ENCODE measurements at regions not wholly inside any gene's neighbourhood (a gene's known extent, or its start where the extent isn't known, plus 50 kb on each side); places are given as distances from the start of the nearest gene placed in this dataset.

DNA sequence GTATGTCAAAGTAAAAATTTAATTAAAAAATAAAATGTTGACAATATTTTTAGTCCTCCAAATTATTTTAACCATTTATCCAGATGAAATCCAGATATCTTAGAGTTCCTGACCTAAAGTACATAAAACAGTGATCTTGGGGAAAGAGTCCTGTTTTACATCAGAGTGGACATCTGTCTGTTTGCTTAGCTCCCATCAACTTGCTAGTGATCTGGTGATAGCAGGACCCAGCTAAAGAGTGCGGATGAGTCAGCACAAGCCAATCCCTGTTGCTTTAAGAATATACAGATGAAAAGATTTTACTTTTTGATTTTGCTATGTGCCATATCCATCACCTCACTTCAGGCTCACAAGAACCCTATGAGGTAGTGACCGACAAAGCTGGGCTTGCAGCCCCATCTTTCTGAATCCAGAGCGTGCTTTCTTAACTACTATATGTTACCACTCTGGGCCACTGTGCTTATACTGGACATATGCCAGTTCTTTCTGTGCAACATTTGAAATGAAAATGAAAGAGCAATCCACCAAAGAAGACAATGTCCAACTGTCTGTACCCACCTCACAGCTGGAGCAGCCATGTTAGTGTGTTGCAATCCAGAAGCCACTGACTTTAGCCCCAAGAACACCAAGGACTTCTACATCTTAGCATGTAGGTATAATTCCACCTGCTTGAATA, 167.6 kb upstream of the SESN3 start:
- no peak overlapping the region for H3K9ac ChIP-seq (replicated peaks; ENCODE audit: extremely low read depth, insufficient read depth, low read length)
- dilution Hi-C loops (cut with MboI; ENCODE audit: extremely low pct_ligation_motif_present, low sequenced_read_pairs) (no loop called here), intact Hi-C loops (cut with micrococcal nuclease) (no loop called here)
- H3K9me3 ChIP-seq (replicated peaks; ENCODE audit: control insufficient read depth, insufficient read depth, low read length): no peaks in the 10 kb centered on the region
- H3K4me1 ChIP-seq (ENCODE audit: control insufficient read depth, extremely low read depth, insufficient read depth, low read length): no peaks in the 10 kb centered on the region
- H3K79me2 ChIP-seq (ENCODE audit: control insufficient read depth, insufficient read depth, low read length): no peaks in the 10 kb centered on the region
- H3K27ac ChIP-seq (ENCODE audit: insufficient read depth, low read depth, low read length): no peak overlapping the region
- DNase-seq (ENCODE audit: low read depth, low spot score): no peak
- no peak overlapping the region for H3K4me2 ChIP-seq (ENCODE audit: insufficient read depth, low read length)
- H3K36me3 ChIP-seq (ENCODE audit: control insufficient read depth in 2 of 2, extremely low read depth in 1 of 2, insufficient read depth in 2 of 2, low read length in 2 of 2): no peaks in the 10 kb centered on the region
- ChIA-PET POLR2A (no interaction called here), CTCF (no interaction called here)
- H2AFZ ChIP-seq (ENCODE audit: low read depth, low read length): no peak overlapping the region
- H3K9me1 ChIP-seq (replicated peaks; ENCODE audit: control insufficient read depth, extremely low read depth, insufficient read depth, low read length): no peaks in the 10 kb centered on the region
- no peaks in the 10 kb centered on the region for H4K20me1 ChIP-seq (replicated peaks; ENCODE audit: control insufficient read depth, extremely low read depth, insufficient read depth, low read length)
- no peak overlapping the region for H3K4me3 ChIP-seq (replicated peaks in 1 of 3; ENCODE audit: insufficient read depth in 1 of 3, low read depth in 1 of 3, low read length in 3 of 3)
- no peak for TF ChIP-seq EZH2 (IDR thresholded peaks at IDR 0.05; ENCODE audit: borderline replicate concordance, low read depth, low read length, severe bottlenecking)
- no peak for TF ChIP-seq JUN (IDR thresholded peaks at IDR 0.05; ENCODE audit: borderline replicate concordance, insufficient read depth, insufficient read length, low read depth)
- TF ChIP-seq MAX (IDR thresholded peaks at IDR 0.05; ENCODE audit: insufficient read depth, insufficient read length): no peak
- no peak for TF ChIP-seq POLR2AphosphoS5 (IDR thresholded peaks at IDR 0.05; ENCODE audit: insufficient read depth, low read depth, low read length)
- no peaks in the 10 kb centered on the region for H3K27me3 ChIP-seq (ENCODE audit: control insufficient read depth in 2 of 2, insufficient read depth in 2 of 2, low read length in 2 of 2)
- no TSS peak for BruUV-seq (replicated peaks)
- FAIRE-seq: no peak

DNA sequence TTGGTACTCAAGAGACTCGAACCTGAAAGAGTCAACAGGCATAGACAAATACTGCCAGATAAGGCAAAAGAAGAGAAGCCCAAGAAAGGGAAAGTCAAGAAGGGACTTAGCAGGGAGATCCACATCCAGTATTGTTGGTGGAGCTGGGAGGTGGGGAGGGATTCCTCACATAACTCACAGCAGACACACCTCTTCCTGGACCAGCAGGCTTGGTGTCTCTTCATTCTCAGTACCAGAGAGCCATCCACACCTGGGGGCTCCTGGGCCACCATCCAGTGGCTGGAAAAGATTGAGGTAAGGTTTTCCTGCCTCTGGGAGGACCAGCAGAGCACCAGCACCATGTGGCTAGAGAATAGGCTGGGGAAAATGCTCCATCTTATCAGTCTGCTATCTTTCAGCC, 161.6 kb upstream of the SESN3 start:
- TF ChIP-seq FOS (IDR thresholded peaks at IDR 0.05; ENCODE audit: borderline replicate concordance, insufficient read depth, low read length): no peak
- TF ChIP-seq MAX (IDR thresholded peaks at IDR 0.05; ENCODE audit: insufficient read depth, insufficient read length): no peak
- TF ChIP-seq EZH2 (IDR thresholded peaks at IDR 0.05; ENCODE audit: borderline replicate concordance, low read depth, low read length, severe bottlenecking): no peak
- TF ChIP-seq POLR2A (IDR thresholded peaks at IDR 0.05; ENCODE audit: low read depth, low read length): no peak
- TF ChIP-seq MYC (IDR thresholded peaks at IDR 0.05; ENCODE audit: low read depth, low read length): no peak
- no peak for TF ChIP-seq JUN (IDR thresholded peaks at IDR 0.05; ENCODE audit: borderline replicate concordance, insufficient read depth, insufficient read length, low read depth)
- no peak for TF ChIP-seq GATA2 (IDR thresholded peaks at IDR 0.05; ENCODE audit: insufficient read depth, insufficient read length, low read depth, low read length)
- TF ChIP-seq, protein P1, sequence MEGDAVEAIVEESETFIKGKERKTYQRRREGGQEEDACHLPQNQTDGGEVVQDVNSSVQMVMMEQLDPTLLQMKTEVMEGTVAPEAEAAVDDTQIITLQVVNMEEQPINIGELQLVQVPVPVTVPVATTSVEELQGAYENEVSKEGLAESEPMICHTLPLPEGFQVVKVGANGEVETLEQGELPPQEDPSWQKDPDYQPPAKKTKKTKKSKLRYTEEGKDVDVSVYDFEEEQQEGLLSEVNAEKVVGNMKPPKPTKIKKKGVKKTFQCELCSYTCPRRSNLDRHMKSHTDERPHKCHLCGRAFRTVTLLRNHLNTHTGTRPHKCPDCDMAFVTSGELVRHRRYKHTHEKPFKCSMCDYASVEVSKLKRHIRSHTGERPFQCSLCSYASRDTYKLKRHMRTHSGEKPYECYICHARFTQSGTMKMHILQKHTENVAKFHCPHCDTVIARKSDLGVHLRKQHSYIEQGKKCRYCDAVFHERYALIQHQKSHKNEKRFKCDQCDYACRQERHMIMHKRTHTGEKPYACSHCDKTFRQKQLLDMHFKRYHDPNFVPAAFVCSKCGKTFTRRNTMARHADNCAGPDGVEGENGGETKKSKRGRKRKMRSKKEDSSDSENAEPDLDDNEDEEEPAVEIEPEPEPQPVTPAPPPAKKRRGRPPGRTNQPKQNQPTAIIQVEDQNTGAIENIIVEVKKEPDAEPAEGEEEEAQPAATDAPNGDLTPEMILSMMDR (IDR thresholded peaks at IDR 0.05; ENCODE audit: extremely low read depth in 1 of 2, insufficient read depth in 1 of 2, low read depth in 1 of 2, low read length in 2 of 2): no peak
- TF ChIP-seq POLR2AphosphoS5 (IDR thresholded peaks at IDR 0.05; ENCODE audit: insufficient read depth, low read depth, low read length): no peak
- POLR2A ChIA-PET: no interaction called here
- no peaks in the 10 kb centered on the region for H3K9me3 ChIP-seq (replicated peaks; ENCODE audit: control insufficient read depth, insufficient read depth, low read length)
- no peak overlapping the region for H3K9ac ChIP-seq (replicated peaks; ENCODE audit: extremely low read depth, insufficient read depth, low read length)
- H3K4me1 ChIP-seq (ENCODE audit: control insufficient read depth, extremely low read depth, insufficient read depth, low read length): no peaks in the 10 kb centered on the region
- no peak overlapping the region for H3K4me3 ChIP-seq (replicated peaks in 1 of 3; ENCODE audit: insufficient read depth in 1 of 3, low read depth in 1 of 3, low read length in 3 of 3)
- H2AFZ ChIP-seq (ENCODE audit: low read depth, low read length): no peak overlapping the region
- no peak for DNase-seq (ENCODE audit: low read depth, low spot score)
- H3K27ac ChIP-seq (ENCODE audit: insufficient read depth, low read depth, low read length): no peak overlapping the region
- H3K27me3 ChIP-seq (ENCODE audit: control insufficient read depth in 2 of 2, insufficient read depth in 2 of 2, low read length in 2 of 2): no peaks in the 10 kb centered on the region
- dilution Hi-C loops (cut with MboI; ENCODE audit: extremely low pct_ligation_motif_present, low sequenced_read_pairs) (no loop called here), intact Hi-C loops (cut with micrococcal nuclease) (no loop called here)
- no peaks in the 10 kb centered on the region for H4K20me1 ChIP-seq (replicated peaks; ENCODE audit: control insufficient read depth, extremely low read depth, insufficient read depth, low read length)
- CTCF ChIA-PET: no interaction called here
- no peaks in the 10 kb centered on the region for H3K79me2 ChIP-seq (ENCODE audit: control insufficient read depth, insufficient read depth, low read length)
- no peak for FAIRE-seq
- H3K9me1 ChIP-seq (replicated peaks; ENCODE audit: control insufficient read depth, extremely low read depth, insufficient read depth, low read length): no peaks in the 10 kb centered on the region
- H3K4me2 ChIP-seq (ENCODE audit: insufficient read depth, low read length): no peak overlapping the region
- no TSS peak for BruUV-seq (replicated peaks)
- H3K36me3 ChIP-seq (ENCODE audit: control insufficient read depth in 2 of 2, extremely low read depth in 1 of 2, insufficient read depth in 2 of 2, low read length in 2 of 2): no peaks in the 10 kb centered on the region

Data from endothelial cell of umbilical vein (primary cell).